Activated CD4-positive, alpha-beta memory T cell treated with anti-CD3 and anti-CD28 coated beads, Interleukin-2, amount 10 ng/mL, durations not matched to agents 7 days and 5 days (primary cell): ENCODE measurements at regions not wholly inside any gene's neighbourhood (a gene's known extent, or its start where the extent isn't known, plus 50 kb on each side); places are given as distances from the start of the nearest gene placed in this dataset.

Source experiments
- CTCF ChIA-PET: fragments of 350-600 bp; sonication (Branson Sonifier 250); formaldehyde crosslinking; loops from one replicate; lab custom pipeline; 2021; ENCODE audit warnings: antibody characterized with exemption, inconsistent platforms; lab: Charles Lee
- POLR2A ChIA-PET: fragments of 350-600 bp; sonication (Branson Sonifier 250); formaldehyde crosslinking; loops from one replicate; lab custom pipeline; 2021; ENCODE audit warnings: antibody characterized with exemption; lab: Charles Lee
- DNase-seq: peaks from one replicate; pipeline ENCODE4 v3.0.0-alpha.2; 2020
- H3K27ac Mint-ChIP-seq: one replicate; pipeline ENCODE4 v1.8.0; 2021; ENCODE audit warnings: mild to moderate bottlenecking, mixed read lengths
- H3K27me3 Mint-ChIP-seq: one replicate; pipeline ENCODE4 v1.8.0; 2021; ENCODE audit warnings: mixed read lengths
- H3K36me3 Mint-ChIP-seq: one replicate; pipeline ENCODE4 v1.8.0; 2021; ENCODE audit warnings: low read depth, mixed read lengths
- H3K4me1 Mint-ChIP-seq: one replicate; pipeline ENCODE4 v1.8.0; 2021; ENCODE audit warnings: mixed read lengths
- H3K4me3 Mint-ChIP-seq: one replicate; pipeline ENCODE4 v1.8.0; 2021; ENCODE audit warnings: mild to moderate bottlenecking, mixed read lengths
- H3K9me3 Mint-ChIP-seq: one replicate; pipeline ENCODE4 v1.8.0; 2021; ENCODE audit warnings: mixed read lengths

DNA sequence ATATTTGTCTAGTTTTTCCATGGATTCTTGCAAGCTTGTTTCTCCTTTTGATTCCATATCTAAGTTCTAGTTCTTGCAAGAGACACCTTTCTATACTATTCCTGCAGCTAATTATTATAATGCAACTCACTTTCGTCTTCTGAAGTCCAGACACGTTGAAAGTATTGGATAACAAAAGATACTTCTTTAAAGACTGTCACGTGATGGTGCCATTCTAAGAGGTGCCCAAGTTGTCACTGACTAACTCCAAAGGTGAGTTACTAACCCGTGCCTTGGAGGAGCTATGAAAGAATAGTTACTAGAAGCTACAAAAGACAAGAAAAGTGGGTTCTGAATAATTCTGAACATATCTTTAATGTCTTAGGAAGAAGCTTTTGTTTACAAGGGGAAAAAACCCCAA lies 322.6 kb downstream of the HDGFL1 start:
- no peak overlapping the region for H3K4me3 Mint-ChIP-seq
- H3K36me3 Mint-ChIP-seq: no peaks in the 10 kb centered on the region
- ChIA-PET CTCF (no interaction called here), POLR2A (no interaction called here)
- no peak for DNase-seq
- H3K9me3 Mint-ChIP-seq: peaks cover 9% of the 10 kb centered on the region
- H3K27ac Mint-ChIP-seq: no peak overlapping the region
- no peaks in the 10 kb centered on the region for H3K27me3 Mint-ChIP-seq
- no peaks in the 10 kb centered on the region for H3K4me1 Mint-ChIP-seq

DNA sequence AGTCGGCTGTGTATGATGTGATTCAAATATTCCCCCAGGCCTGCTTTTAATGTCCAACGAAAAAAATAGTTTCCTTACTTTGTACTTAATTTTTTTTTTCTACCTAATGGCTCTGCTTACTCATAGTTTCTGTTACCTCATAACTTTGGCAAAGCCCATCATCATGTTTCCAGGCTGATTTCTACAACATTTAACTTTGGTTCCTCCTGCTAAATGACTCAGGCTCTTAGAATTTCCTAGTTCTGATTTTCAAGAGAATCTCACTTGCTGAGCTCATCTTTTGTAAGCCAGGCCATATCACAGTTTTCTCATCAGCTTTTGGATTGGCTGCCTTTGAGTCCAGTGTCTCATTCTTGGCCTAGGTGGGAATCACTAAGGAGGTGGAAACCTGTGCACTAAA lies 323.1 kb downstream of the HDGFL1 start:
- no peak for DNase-seq
- Mint-ChIP-seq H3K4me1 (no peaks in the 10 kb centered on the region), H3K27ac (no peak overlapping the region), H3K9me3 (peaks cover 8% of the 10 kb centered on the region), H3K36me3 (no peaks in the 10 kb centered on the region), H3K27me3 (no peaks in the 10 kb centered on the region), H3K4me3 (no peak overlapping the region)
- ChIA-PET CTCF (no interaction called here), POLR2A (no interaction called here)

DNA sequence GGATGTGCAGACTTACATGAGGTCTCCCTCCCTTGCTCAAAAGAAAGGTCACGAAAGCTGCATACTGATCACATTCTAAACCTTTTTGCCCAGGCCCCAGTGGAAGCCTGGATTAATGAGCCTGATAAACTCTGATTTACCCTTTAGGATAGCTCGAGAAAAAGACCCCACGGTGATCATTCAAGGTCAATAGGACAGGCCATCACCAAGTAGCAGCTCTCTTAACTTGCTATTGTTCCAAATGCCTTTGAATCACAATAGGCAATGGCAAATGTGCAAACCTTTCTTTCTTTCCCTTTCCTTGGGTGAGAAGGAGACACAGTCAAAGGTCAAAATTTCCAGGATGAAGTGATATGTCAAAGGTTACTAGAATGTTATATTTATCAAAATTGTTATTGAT lies 327.3 kb downstream of the HDGFL1 start:
- Mint-ChIP-seq H3K4me3 (no peak overlapping the region), H3K27me3 (no peaks in the 10 kb centered on the region), H3K9me3 (peaks cover 4% of the 10 kb centered on the region), H3K27ac (no peak overlapping the region), H3K4me1 (no peaks in the 10 kb centered on the region), H3K36me3 (no peaks in the 10 kb centered on the region)
- ChIA-PET POLR2A (no interaction called here), CTCF (no interaction called here)
- no peak for DNase-seq

DNA sequence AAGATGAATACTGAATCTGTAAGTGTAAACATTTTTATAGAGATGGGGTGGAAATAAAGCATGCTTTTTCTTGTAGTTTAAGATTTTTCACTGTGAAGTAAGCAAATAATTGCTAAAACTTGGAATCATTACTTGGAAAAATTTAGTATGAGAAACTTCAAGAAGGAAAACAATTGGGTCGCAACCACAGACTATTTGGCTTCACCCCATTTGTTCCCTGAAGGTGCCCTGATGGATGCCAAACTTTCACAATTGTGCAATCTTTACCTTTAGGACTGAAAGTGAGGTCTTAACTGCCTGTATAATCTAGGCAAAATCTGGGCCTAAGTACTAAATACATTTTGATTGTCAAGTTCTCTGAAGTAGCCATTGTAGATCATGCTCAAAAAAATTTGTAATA lies 330.1 kb downstream of the HDGFL1 start:
- no peak overlapping the region for H3K27ac Mint-ChIP-seq
- no peaks in the 10 kb centered on the region for H3K36me3 Mint-ChIP-seq
- DNase-seq: no peak
- H3K4me3 Mint-ChIP-seq: no peak overlapping the region
- no peaks in the 10 kb centered on the region for H3K27me3 Mint-ChIP-seq
- H3K9me3 Mint-ChIP-seq: peaks cover 2% of the 10 kb centered on the region
- ChIA-PET CTCF (no interaction called here), POLR2A (no interaction called here)
- no peaks in the 10 kb centered on the region for H3K4me1 Mint-ChIP-seq

GRCh38 chr6:22903826-22904225 lies 334.5 kb downstream of the HDGFL1 start:
- no peak for DNase-seq
- Mint-ChIP-seq H3K4me3 (no peak overlapping the region), H3K27ac (no peak overlapping the region), H3K36me3 (no peaks in the 10 kb centered on the region), H3K9me3 (peaks cover 3% of the 10 kb centered on the region), H3K4me1 (no peaks in the 10 kb centered on the region), H3K27me3 (no peaks in the 10 kb centered on the region)
- POLR2A ChIA-PET: no interaction called here
- CTCF ChIA-PET: no interaction called here

GRCh38 chr6:22904431-22904830 lies 335.1 kb downstream of the HDGFL1 start:
- H3K9me3 Mint-ChIP-seq: peaks cover 7% of the 10 kb centered on the region
- no peak overlapping the region for H3K27ac Mint-ChIP-seq
- POLR2A ChIA-PET: no interaction called here
- CTCF ChIA-PET: no interaction called here
- H3K4me1 Mint-ChIP-seq: no peaks in the 10 kb centered on the region
- no peaks in the 10 kb centered on the region for H3K27me3 Mint-ChIP-seq
- H3K36me3 Mint-ChIP-seq: no peaks in the 10 kb centered on the region
- H3K4me3 Mint-ChIP-seq: no peak overlapping the region
- DNase-seq: no peak

DNA sequence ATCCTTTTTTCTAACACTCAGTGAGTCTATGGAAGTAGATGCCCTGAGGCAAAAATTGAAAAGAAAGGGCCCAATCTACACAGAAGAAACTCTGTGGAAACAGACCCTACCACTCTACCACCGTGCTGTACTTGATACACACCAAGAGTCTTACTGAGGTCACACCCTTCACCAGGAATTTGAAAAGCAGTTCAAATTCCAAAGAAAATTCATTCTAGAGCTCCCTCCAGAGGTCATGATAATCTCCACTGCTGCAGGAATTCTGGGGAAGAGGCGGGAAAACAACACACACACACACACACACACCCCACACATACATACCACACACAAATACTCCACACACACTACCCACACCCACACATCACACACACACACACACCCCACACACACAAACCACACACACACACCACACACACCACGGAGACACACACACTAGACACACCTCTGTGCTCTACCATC lies 336.8 kb downstream of the HDGFL1 start:
- Mint-ChIP-seq H3K27ac (no peak overlapping the region), H3K9me3 (peaks cover 8% of the 10 kb centered on the region), H3K36me3 (no peaks in the 10 kb centered on the region), H3K4me3 (no peak overlapping the region), H3K4me1 (no peaks in the 10 kb centered on the region), H3K27me3 (no peaks in the 10 kb centered on the region)
- no peak for DNase-seq
- ChIA-PET POLR2A (no interaction called here), CTCF (no interaction called here)

DNA sequence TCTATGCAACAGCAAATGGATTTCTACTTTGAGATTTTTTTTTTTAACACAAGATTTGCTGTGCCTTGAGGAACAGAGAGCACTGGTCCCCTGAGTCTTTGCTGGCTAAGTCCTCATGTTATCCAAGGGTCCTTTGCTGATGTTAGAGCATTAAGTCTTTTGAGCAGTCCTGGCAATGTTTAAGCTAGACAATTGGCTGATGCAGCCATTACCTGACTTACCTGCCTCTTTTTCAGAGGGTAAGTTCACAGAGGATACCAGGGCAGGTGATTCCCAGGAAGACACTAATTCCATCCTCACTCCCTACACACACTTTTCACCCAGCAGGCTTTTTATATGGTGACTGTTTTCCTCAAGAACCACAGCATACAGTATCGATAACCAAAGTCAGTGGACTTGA lies 337.7 kb downstream of the HDGFL1 start:
- CTCF ChIA-PET: no interaction called here
- POLR2A ChIA-PET: no interaction called here

DNA sequence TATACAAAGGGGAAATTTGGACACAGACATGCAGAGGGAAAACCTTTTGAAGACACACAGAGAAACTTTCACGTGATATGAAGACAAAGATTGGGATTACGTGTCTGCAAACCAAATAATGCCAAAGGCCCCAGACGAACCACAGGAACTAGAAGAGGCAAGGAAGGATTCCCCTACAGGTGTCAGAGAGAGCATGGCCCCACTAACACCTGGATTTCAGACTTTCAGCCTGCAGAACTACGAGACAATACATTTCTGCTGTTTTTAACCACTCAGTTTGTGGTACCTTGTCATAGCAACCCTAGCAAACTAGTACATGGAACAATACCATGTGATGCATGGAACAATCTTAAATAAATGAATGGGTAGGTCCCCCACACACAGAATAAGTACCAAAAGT lies 341.0 kb downstream of the HDGFL1 start:
- POLR2A ChIA-PET: no interaction called here
- CTCF ChIA-PET: no interaction called here

More for the DNA sequence above, 337.7 kb downstream of the HDGFL1 start:
- H3K27me3 Mint-ChIP-seq: no peaks in the 10 kb centered on the region
- DNase-seq: no peak
- no peak overlapping the region for H3K4me3 Mint-ChIP-seq
- H3K4me1 Mint-ChIP-seq: no peaks in the 10 kb centered on the region
- H3K36me3 Mint-ChIP-seq: no peaks in the 10 kb centered on the region
- H3K27ac Mint-ChIP-seq: no peak overlapping the region
- H3K9me3 Mint-ChIP-seq: peaks cover 8% of the 10 kb centered on the region

DNA sequence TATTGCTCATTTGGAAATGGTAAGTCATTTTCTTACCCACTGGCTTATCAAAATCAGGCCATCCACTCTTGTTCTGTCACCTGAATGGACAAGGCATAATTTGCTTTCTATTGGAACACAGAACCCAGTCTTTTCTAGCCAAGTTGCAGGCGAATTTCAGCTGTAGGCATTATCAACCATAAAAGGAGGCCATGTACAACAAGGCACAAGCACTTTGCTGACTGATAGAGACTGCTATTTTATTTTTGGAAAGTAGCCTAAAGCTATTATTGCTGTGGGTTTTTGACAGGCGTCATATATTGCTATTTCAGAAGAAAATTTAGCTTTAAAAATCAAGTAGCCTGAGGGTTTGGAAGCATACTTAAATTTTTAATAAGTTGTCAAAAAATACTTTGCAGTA lies 344.2 kb downstream of the HDGFL1 start:
- Mint-ChIP-seq H3K36me3 (no peaks in the 10 kb centered on the region), H3K27me3 (no peaks in the 10 kb centered on the region), H3K27ac (no peak overlapping the region), H3K9me3 (peaks cover 5% of the 10 kb centered on the region), H3K4me3 (no peak overlapping the region), H3K4me1 (no peaks in the 10 kb centered on the region)
- no peak for DNase-seq
- ChIA-PET CTCF (no interaction called here), POLR2A (no interaction called here)

More for the DNA sequence above, 341.0 kb downstream of the HDGFL1 start:
- Mint-ChIP-seq H3K4me1 (no peaks in the 10 kb centered on the region), H3K27me3 (no peaks in the 10 kb centered on the region), H3K36me3 (no peaks in the 10 kb centered on the region), H3K9me3 (peaks cover 8% of the 10 kb centered on the region), H3K4me3 (no peak overlapping the region), H3K27ac (no peak overlapping the region)
- no peak for DNase-seq

DNA sequence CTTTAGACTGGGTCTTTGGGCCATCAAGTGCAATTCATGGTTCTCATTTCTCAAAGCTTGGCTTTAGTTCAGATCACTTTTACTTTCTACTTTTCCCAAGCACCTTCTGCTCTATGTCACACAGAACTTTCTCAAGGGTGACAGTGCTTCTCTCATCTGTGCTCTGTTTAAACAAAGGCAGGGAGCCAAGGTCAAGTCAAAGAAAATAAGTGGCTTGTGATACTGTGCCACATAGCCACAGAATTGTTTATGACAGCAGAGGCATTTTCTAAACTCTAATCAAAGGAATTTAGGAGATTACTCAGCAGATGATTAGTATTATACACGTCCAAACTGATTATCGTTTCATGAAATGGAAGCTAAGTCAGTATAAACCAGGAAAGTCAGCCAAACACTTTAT lies 348.0 kb downstream of the HDGFL1 start:
- no peaks in the 10 kb centered on the region for H3K4me1 Mint-ChIP-seq
- H3K4me3 Mint-ChIP-seq: no peak overlapping the region
- CTCF ChIA-PET: no interaction called here
- peaks cover 2% of the 10 kb centered on the region for H3K9me3 Mint-ChIP-seq
- H3K36me3 Mint-ChIP-seq: no peaks in the 10 kb centered on the region
- no peak for DNase-seq
- POLR2A ChIA-PET: no interaction called here
- H3K27me3 Mint-ChIP-seq: no peaks in the 10 kb centered on the region
- no peak overlapping the region for H3K27ac Mint-ChIP-seq

GRCh38 chr6:22921828-22922227 lies 352.5 kb downstream of the HDGFL1 start:
- CTCF ChIA-PET: no interaction called here
- Mint-ChIP-seq H3K27me3 (no peaks in the 10 kb centered on the region), H3K27ac (no peak overlapping the region), H3K36me3 (no peaks in the 10 kb centered on the region), H3K4me1 (no peaks in the 10 kb centered on the region), H3K9me3 (peaks cover 2% of the 10 kb centered on the region), H3K4me3 (no peak overlapping the region)
- POLR2A ChIA-PET: no interaction called here
- no peak for DNase-seq

GRCh38 chr6:22925304-22925835 lies 356.0 kb downstream of the HDGFL1 start:
- Mint-ChIP-seq H3K4me1 (no peaks in the 10 kb centered on the region), H3K4me3 (no peak overlapping the region), H3K27me3 (no peaks in the 10 kb centered on the region), H3K27ac (no peak overlapping the region), H3K36me3 (no peaks in the 10 kb centered on the region), H3K9me3 (no peaks in the 10 kb centered on the region)
- ChIA-PET CTCF (no interaction called here), POLR2A (no interaction called here)
- no peak for DNase-seq

DNA sequence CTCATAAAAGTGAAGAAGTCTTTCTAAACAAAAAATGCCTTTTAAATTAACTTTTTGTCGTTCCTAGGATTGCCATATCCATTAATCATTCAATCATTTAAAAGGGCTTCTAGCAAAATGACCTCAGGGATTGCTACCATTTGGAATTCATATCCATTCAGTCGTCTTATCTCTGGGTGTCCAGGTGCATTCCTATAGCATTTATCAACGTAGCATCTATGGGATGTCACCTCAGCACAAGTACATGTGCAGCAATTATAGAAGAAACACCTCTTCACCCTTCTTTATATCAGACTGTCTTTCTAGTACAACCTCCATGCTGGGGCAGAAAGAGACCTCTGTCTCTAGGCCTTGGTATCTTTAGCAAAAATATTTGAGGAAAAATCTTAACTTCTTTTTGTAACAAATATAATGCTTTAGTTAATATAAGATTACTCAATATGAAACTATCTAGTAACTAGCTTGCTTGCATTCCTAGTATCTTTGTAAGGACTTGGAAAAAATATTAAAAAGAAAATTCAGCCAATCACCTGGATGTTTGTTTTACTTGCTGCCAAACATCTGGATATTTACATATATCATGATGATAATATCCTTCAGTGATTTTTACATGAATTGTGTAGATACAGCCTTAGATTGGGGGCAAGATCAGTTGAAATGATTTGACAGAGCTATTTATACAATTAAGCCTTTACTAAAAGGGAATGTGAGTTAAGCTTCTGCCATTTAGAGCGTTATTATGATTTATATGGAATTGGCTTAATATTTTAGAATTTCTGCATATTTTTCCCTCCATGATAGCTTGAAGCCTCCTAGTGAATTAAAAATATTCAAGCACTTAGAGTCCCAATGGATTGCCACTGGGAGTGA lies 356.8 kb downstream of the HDGFL1 start:
- ChIA-PET POLR2A (no interaction called here), CTCF (no interaction called here)
- H3K27ac Mint-ChIP-seq: no peak overlapping the region
- H3K27me3 Mint-ChIP-seq: no peaks in the 10 kb centered on the region
- H3K4me1 Mint-ChIP-seq: no peaks in the 10 kb centered on the region
- DNase-seq: no peak
- H3K36me3 Mint-ChIP-seq: no peaks in the 10 kb centered on the region
- H3K9me3 Mint-ChIP-seq: no peaks in the 10 kb centered on the region
- H3K4me3 Mint-ChIP-seq: no peak overlapping the region
